WTC11 (cell line): ENCODE measurements at regions not wholly inside any gene's neighbourhood (a gene's known extent, or its start where the extent isn't known, plus 50 kb on each side); places are given as distances from the start of the nearest gene placed in this dataset.

Experiments
- ATAC-seq: fragments of 200-7000 bp; cut with Tn5 transposase; 2 replicates; pipeline ENCODE4 v1.10.0; 2021; ENCODE audit warnings: mild to moderate bottlenecking, moderate library complexity
- CTCF ChIA-PET: fragments of 300-600 bp; sonication (Branson Sonifier 250); formaldehyde crosslinking; loops from one replicate; lab custom pipeline; 2021; ENCODE audit warnings: antibody characterized with exemption; lab: Charles Lee
- POLR2A ChIA-PET: fragments of 350-600 bp; sonication (Branson Sonifier 250); formaldehyde crosslinking; loops from one replicate; lab custom pipeline; 2021; ENCODE audit warnings: antibody characterized with exemption; lab: Charles Lee
- DNase-seq: peaks from one replicate; pipeline ENCODE4 v3.0.0; 2021; ENCODE audit warnings: low spot score
- H3K27ac Mint-ChIP-seq: 2 replicates; pipeline ENCODE4 v1.8.0; 2021; ENCODE audit warnings: mixed read lengths
- H3K27me3 Mint-ChIP-seq: 2 replicates; pipeline ENCODE4 v1.8.0; 2021; ENCODE audit warnings: low read depth, mild to moderate bottlenecking, moderate library complexity, mixed read lengths
- H3K36me3 Mint-ChIP-seq: 2 replicates; pipeline ENCODE4 v1.8.0; 2021; ENCODE audit warnings: mixed read lengths
- H3K4me1 Mint-ChIP-seq: 2 replicates; pipeline ENCODE4 v1.8.0; 2022; ENCODE audit warnings: mixed read lengths
- H3K4me3 Mint-ChIP-seq: 2 replicates; pipeline ENCODE4 v1.8.0; 2021; ENCODE audit warnings: mild to moderate bottlenecking, moderate library complexity, mixed read lengths
- H3K9me3 Mint-ChIP-seq: 2 replicates; pipeline ENCODE4 v1.8.0; 2021; ENCODE audit warnings: mixed read lengths
- CREB1 ChIP-seq: sonication (generic); formaldehyde crosslinking; IDR thresholded peaks from 2 replicates; pipeline ENCODE4 v1.8.0; 2023; ENCODE audit warnings: mild to moderate bottlenecking, missing genetic modification reagents
- CREM ChIP-seq: sonication (generic); formaldehyde crosslinking; IDR thresholded peaks from 2 replicates; pipeline ENCODE4 v1.8.1; 2022; ENCODE audit warnings: mild to moderate bottlenecking, missing genetic modification reagents, moderate library complexity
- ETV6 ChIP-seq: sonication (generic); formaldehyde crosslinking; IDR thresholded peaks from 2 replicates; pipeline ENCODE4 v1.8.1; 2022; ENCODE audit warnings: mild to moderate bottlenecking, missing genetic modification reagents
- FOXK1 ChIP-seq: sonication (generic); formaldehyde crosslinking; IDR thresholded peaks from 2 replicates; pipeline ENCODE4 v1.8.0; 2022; ENCODE audit warnings: mild to moderate bottlenecking, moderate library complexity, missing genetic modification reagents
- FOXP1 ChIP-seq: sonication (generic); formaldehyde crosslinking; IDR thresholded peaks from 2 replicates; pipeline ENCODE4 v1.8.0; 2022; ENCODE audit warnings: missing genetic modification reagents, mild to moderate bottlenecking, moderate library complexity, borderline replicate concordance
- GABPB1 ChIP-seq: sonication (generic); formaldehyde crosslinking; IDR thresholded peaks from 2 replicates; pipeline ENCODE4 v1.8.1; 2023; ENCODE audit warnings: mild to moderate bottlenecking, missing genetic modification reagents
- IRF2 ChIP-seq: sonication (generic); formaldehyde crosslinking; IDR thresholded peaks from 2 replicates; pipeline ENCODE4 v1.8.0; 2022; ENCODE audit warnings: low read depth, missing genetic modification reagents, borderline replicate concordance
- NFYB ChIP-seq: sonication (generic); formaldehyde crosslinking; conservative IDR thresholded peaks from 2 replicates; pipeline ENCODE4 v1.8.0; 2022; ENCODE audit warnings: low read depth, missing genetic modification reagents
- NR1H2 ChIP-seq: sonication (generic); formaldehyde crosslinking; IDR thresholded peaks from 2 replicates; pipeline ENCODE4 v1.9.0; 2021; ENCODE audit warnings: mild to moderate bottlenecking, moderate library complexity, missing genetic modification reagents
- NR2C2 ChIP-seq: sonication (generic); formaldehyde crosslinking; IDR thresholded peaks from 2 replicates; pipeline ENCODE4 v1.8.0; 2022; ENCODE audit warnings: mild to moderate bottlenecking, missing genetic modification reagents
- NR3C1 ChIP-seq: sonication (generic); formaldehyde crosslinking; conservative IDR thresholded peaks from 2 replicates; pipeline ENCODE4 v1.8.1; 2023; ENCODE audit warnings: low read depth, mild to moderate bottlenecking, missing genetic modification reagents
- RORB ChIP-seq: fragments of 250-450 bp; sonication (Bioruptor Pico); IDR thresholded peaks from 2 replicates; pipeline ENCODE4 v1.9.0; 2021; ENCODE audit warnings: mild to moderate bottlenecking
- SMAD4 ChIP-seq: sonication (generic); formaldehyde crosslinking; IDR thresholded peaks from 2 replicates; pipeline ENCODE4 v1.8.0; 2022; ENCODE audit warnings: mild to moderate bottlenecking, missing genetic modification reagents
- SP1 ChIP-seq: sonication (generic); formaldehyde crosslinking; conservative IDR thresholded peaks from 2 replicates; pipeline ENCODE4 v1.8.1; 2022; ENCODE audit warnings: missing genetic modification reagents
- TEAD1 ChIP-seq: sonication (generic); formaldehyde crosslinking; IDR thresholded peaks from 2 replicates; pipeline ENCODE4 v1.8.0; 2022; ENCODE audit warnings: mild to moderate bottlenecking, missing genetic modification reagents
- TEAD4 ChIP-seq: sonication (generic); formaldehyde crosslinking; IDR thresholded peaks from 2 replicates; pipeline ENCODE4 v1.8.0; 2022; ENCODE audit warnings: mild to moderate bottlenecking, missing genetic modification reagents
- TP53 ChIP-seq: sonication (generic); formaldehyde crosslinking; IDR thresholded peaks from 2 replicates; pipeline ENCODE4 v1.8.1; 2023; ENCODE audit warnings: mild to moderate bottlenecking, missing genetic modification reagents
- ZNF138 ChIP-seq: sonication (generic); formaldehyde crosslinking; conservative IDR thresholded peaks from 2 replicates; pipeline ENCODE4 v1.8.1; 2022; ENCODE audit warnings: mild to moderate bottlenecking, moderate library complexity, missing genetic modification reagents
- ZNF263 ChIP-seq: sonication (generic); formaldehyde crosslinking; IDR thresholded peaks from 2 replicates; pipeline ENCODE4 v1.8.1; 2022; ENCODE audit warnings: low read depth, mild to moderate bottlenecking, moderate library complexity, missing genetic modification reagents
- ZNF317 ChIP-seq: sonication (generic); formaldehyde crosslinking; IDR thresholded peaks from 2 replicates; pipeline ENCODE4 v1.8.1; 2023; ENCODE audit warnings: low read depth, mild to moderate bottlenecking, moderate library complexity, missing genetic modification reagents, borderline replicate concordance
- TF ChIP-seq, protein P1 (sequence below): sonication (generic); formaldehyde crosslinking; IDR thresholded peaks from 2 replicates; pipeline ENCODE4 v1.8.0; 2022; ENCODE audit warnings: mild to moderate bottlenecking, missing genetic modification reagents
- TF ChIP-seq, protein P2 (sequence below): sonication (generic); formaldehyde crosslinking; IDR thresholded peaks from 2 replicates; pipeline ENCODE4 v1.8.1; 2022; ENCODE audit warnings: missing genetic modification reagents, borderline replicate concordance
- TF ChIP-seq, protein P3 (sequence below): sonication (generic); formaldehyde crosslinking; IDR thresholded peaks from 2 replicates; pipeline ENCODE4 v1.8.1; 2023; ENCODE audit warnings: mild to moderate bottlenecking, missing genetic modification reagents, moderate library complexity
- TF ChIP-seq, protein P4 (sequence below): sonication (generic); formaldehyde crosslinking; IDR thresholded peaks from 2 replicates; pipeline ENCODE4 v1.8.0; 2022; ENCODE audit warnings: mild to moderate bottlenecking, missing genetic modification reagents
- TF ChIP-seq, protein P5 (sequence below): fragments of 250-450 bp; sonication (Bioruptor Pico); IDR thresholded peaks from 2 replicates; pipeline ENCODE4 v1.9.0; 2021; ENCODE audit warnings: moderate library complexity, mild to moderate bottlenecking, inconsistent platforms, borderline replicate concordance
- TF ChIP-seq, protein P6 (sequence below): sonication (generic); formaldehyde crosslinking; IDR thresholded peaks from 2 replicates; pipeline ENCODE4 v1.8.1; 2022; ENCODE audit warnings: low read depth, missing genetic modification reagents, borderline replicate concordance

DNA sequence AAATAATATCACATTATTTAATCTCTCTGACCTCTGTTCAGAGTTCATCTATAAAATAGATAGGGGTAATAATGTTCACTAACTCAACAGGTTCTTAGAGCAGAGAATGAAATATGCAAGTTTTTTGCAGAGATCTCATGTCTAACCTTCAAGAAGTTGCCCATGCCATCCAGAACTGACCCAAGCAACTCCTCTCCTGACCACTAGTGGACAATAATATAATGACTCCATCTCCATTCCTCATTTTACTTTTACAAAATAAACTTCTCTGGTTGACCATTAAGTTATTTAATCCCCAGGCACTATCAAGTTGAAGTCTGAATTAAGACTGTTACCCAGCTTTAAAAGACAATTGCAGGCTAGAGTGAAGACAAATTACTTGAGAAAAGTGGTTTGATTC lies 382.6 kb downstream of the KCNA4 start:
- peaks cover 6% of the 10 kb centered on the region; the same call in 1 of the 2 replicates for H3K4me1 Mint-ChIP-seq
- H3K36me3 Mint-ChIP-seq: no peaks in the 10 kb centered on the region
- TF ChIP-seq CREB1 (CRISPR knock-in tag): no peak
- no peak for TF ChIP-seq ZNF317 (CRISPR knock-in tag)
- TF ChIP-seq NFYB (CRISPR knock-in tag): no peak
- TF ChIP-seq, protein P1, sequence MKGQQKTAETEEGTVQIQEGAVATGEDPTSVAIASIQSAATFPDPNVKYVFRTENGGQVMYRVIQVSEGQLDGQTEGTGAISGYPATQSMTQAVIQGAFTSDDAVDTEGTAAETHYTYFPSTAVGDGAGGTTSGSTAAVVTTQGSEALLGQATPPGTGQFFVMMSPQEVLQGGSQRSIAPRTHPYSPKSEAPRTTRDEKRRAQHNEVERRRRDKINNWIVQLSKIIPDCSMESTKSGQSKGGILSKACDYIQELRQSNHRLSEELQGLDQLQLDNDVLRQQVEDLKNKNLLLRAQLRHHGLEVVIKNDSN (CRISPR knock-in tag): no peak
- TF ChIP-seq CREM (CRISPR knock-in tag): no peak
- TF ChIP-seq TEAD4 (CRISPR knock-in tag): no peak
- no peak for TF ChIP-seq ZNF263 (CRISPR knock-in tag)
- no peak for TF ChIP-seq GABPB1 (CRISPR knock-in tag)
- TF ChIP-seq NR3C1 (CRISPR knock-in tag): no peak
- no peak for TF ChIP-seq FOXK1 (CRISPR knock-in tag)
- TF ChIP-seq, protein P2, sequence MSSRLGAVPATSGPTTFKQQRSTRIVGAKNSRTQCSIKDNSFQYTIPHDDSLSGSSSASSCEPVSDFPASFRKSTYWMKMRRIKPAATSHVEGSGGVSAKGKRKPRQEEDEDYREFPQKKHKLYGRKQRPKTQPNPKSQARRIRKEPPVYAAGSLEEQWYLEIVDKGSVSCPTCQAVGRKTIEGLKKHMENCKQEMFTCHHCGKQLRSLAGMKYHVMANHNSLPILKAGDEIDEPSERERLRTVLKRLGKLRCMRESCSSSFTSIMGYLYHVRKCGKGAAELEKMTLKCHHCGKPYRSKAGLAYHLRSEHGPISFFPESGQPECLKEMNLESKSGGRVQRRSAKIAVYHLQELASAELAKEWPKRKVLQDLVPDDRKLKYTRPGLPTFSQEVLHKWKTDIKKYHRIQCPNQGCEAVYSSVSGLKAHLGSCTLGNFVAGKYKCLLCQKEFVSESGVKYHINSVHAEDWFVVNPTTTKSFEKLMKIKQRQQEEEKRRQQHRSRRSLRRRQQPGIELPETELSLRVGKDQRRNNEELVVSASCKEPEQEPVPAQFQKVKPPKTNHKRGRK (CRISPR knock-in tag): no peak
- TF ChIP-seq SMAD4 (CRISPR knock-in tag): no peak
- no peak for TF ChIP-seq ZNF138
- no peak for TF ChIP-seq FOXP1 (CRISPR knock-in tag)
- TF ChIP-seq TEAD1: no peak
- TF ChIP-seq, all 79 proteins: peak for 0
- CTCF ChIA-PET: interaction anchor here (1.0 to 1.8 kb wide), 4 partner anchors 107 to 413 kb away, joined by 3 to 5 read pairs (median 4); no protein-coding TSS in a partner anchor
- no peak overlapping the region for H3K4me3 Mint-ChIP-seq
- ATAC-seq (peak; percentile 60), DNase-seq (no peak)
- no peaks in the 10 kb centered on the region for H3K9me3 Mint-ChIP-seq
- H3K27me3 Mint-ChIP-seq: no peaks in the 10 kb centered on the region; the same call in 1 of the 2 replicates
- H3K27ac Mint-ChIP-seq: no peak overlapping the region
- POLR2A ChIA-PET: no interaction called here

DNA sequence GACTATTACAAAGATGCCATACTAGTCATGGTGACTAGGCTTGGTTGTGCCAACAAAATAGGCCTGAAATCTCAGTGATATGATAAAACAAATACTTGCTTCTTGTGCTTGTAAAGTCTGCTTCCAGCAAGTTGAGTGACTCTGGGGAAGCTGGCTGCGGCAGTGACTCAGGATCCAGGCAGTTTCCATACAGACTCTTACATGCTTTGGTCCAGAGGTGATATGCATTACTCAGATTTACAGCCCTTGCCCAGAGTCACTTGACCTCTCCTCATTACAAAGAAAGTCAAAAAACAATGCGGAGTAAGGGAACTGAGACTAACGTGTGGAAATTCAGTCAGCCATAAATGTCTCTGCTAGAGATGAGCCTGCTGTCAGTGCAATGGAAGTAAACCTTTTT lies 387.5 kb downstream of the KCNA4 start:
- ATAC-seq: no peak
- H3K4me1 Mint-ChIP-seq: peaks cover 29% of the 10 kb centered on the region
- no peak for TF ChIP-seq TP53 (CRISPR knock-in tag)
- no peak for TF ChIP-seq RORB (CRISPR knock-in tag)
- TF ChIP-seq, protein P3, sequence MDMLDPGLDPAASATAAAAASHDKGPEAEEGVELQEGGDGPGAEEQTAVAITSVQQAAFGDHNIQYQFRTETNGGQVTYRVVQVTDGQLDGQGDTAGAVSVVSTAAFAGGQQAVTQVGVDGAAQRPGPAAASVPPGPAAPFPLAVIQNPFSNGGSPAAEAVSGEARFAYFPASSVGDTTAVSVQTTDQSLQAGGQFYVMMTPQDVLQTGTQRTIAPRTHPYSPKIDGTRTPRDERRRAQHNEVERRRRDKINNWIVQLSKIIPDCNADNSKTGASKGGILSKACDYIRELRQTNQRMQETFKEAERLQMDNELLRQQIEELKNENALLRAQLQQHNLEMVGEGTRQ (CRISPR knock-in tag): no peak
- no peak for TF ChIP-seq SP1 (CRISPR knock-in tag)
- no peak for TF ChIP-seq NR2C2 (CRISPR knock-in tag)
- no peaks in the 10 kb centered on the region for H3K9me3 Mint-ChIP-seq
- no peaks in the 10 kb centered on the region for H3K36me3 Mint-ChIP-seq
- CTCF ChIA-PET: no interaction called here
- no peak for DNase-seq
- H3K4me3 Mint-ChIP-seq: no peak overlapping the region
- H3K27me3 Mint-ChIP-seq: no peaks in the 10 kb centered on the region; the same call in 1 of the 2 replicates
- no peak overlapping the region for H3K27ac Mint-ChIP-seq
- POLR2A ChIA-PET: interaction anchor here (0.7 kb wide), 1 partner anchor 1814 kb away, joined by 3 read pairs; no protein-coding TSS in a partner anchor

DNA sequence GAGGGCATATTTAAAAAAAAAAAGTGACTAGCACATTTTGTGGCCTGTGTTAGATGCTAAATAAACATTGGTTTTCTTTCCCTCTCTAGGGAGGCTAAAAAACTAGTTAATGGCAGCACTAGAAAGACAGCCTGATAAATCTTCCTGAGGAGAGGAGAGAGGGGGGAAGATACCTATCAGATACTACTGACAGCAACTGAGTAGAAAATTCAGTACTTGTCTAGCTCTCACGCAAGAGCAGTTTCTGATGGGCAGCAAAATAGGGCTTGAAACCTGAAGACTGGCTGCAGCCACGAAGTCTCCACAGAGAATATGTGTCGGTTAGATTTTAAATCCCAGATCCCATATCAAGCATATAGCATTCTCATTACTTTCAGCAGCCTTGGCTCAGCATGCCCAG lies 388.2 kb downstream of the KCNA4 start:
- Mint-ChIP-seq H3K36me3 (no peaks in the 10 kb centered on the region), H3K27ac (no peak overlapping the region), H3K4me1 (peaks cover 33% of the 10 kb centered on the region), H3K4me3 (no peak overlapping the region), H3K27me3 (no peaks in the 10 kb centered on the region; the same call in 1 of the 2 replicates), H3K9me3 (no peaks in the 10 kb centered on the region)
- CTCF ChIA-PET: no interaction called here
- POLR2A ChIA-PET: interaction anchor here (0.7 kb wide), 1 partner anchor 1815 kb away, joined by 3 read pairs; no protein-coding TSS in a partner anchor
- DNase-seq (no peak), ATAC-seq (no peak)
- no peak for TF ChIP-seq IRF2 (CRISPR knock-in tag)
- no peak for TF ChIP-seq CREM (CRISPR knock-in tag)
- TF ChIP-seq, protein P4, sequence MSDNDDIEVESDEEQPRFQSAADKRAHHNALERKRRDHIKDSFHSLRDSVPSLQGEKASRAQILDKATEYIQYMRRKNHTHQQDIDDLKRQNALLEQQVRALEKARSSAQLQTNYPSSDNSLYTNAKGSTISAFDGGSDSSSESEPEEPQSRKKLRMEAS (CRISPR knock-in tag): no peak
- TF ChIP-seq, protein P5, sequence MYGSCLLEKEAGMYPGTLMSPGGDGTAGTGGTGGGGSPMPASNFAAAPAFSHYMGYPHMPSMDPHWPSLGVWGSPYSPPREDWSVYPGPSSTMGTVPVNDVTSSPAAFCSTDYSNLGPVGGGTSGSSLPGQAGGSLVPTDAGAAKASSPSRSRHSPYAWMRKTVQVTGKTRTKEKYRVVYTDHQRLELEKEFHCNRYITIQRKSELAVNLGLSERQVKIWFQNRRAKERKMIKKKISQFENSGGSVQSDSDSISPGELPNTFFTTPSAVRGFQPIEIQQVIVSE (CRISPR knock-in tag): no peak
- no peak for TF ChIP-seq ETV6
- TF ChIP-seq, protein P6, sequence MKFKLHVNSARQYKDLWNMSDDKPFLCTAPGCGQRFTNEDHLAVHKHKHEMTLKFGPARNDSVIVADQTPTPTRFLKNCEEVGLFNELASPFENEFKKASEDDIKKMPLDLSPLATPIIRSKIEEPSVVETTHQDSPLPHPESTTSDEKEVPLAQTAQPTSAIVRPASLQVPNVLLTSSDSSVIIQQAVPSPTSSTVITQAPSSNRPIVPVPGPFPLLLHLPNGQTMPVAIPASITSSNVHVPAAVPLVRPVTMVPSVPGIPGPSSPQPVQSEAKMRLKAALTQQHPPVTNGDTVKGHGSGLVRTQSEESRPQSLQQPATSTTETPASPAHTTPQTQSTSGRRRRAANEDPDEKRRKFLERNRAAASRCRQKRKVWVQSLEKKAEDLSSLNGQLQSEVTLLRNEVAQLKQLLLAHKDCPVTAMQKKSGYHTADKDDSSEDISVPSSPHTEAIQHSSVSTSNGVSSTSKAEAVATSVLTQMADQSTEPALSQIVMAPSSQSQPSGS (CRISPR knock-in tag): no peak
- TF ChIP-seq, protein P1 (CRISPR knock-in tag): no peak
- no peak for TF ChIP-seq NR1H2 (CRISPR knock-in tag)
